ENCODE measurements at regions not wholly inside any gene's neighbourhood (a gene's known extent, or its start where the extent isn't known, plus 50 kb on each side); places are given as distances from the start of the nearest gene placed in this dataset.
A peak's percentile ranks its signal among the peaks of the same experiment; 100 is the strongest.
"Not testable (repeated sequence)": the region's sequence is repeated elsewhere in the genome, so short reads cannot be mapped to it uniquely, and the experiment has no call there.

GRCh38 chr7:94706996-94707740, 51.2 kb upstream of the SGCE start:
- DNase-seq: no peak

GRCh38 chr7:94710256-94710655, 54.3 kb upstream of the SGCE start:
- no peak for DNase-seq

GRCh38 chr7:94722360-94722759, 66.4 kb upstream of the SGCE start:
- not testable (repeated sequence) for DNase-seq

GRCh38 chr7:94728893-94729292, 73.0 kb upstream of the SGCE start:
- not testable (repeated sequence) for DNase-seq

- no peak for DNase-seq
Measured at GRCh38 chr7:94738071-94738470, 82.1 kb upstream of the SGCE start.

- DNase-seq: peak; percentile 70
Measured at GRCh38 chr7:94739180-94739579, 83.2 kb upstream of the SGCE start.

- no peak for DNase-seq
Measured at GRCh38 chr7:94740509-94740908, 84.6 kb upstream of the SGCE start.

GRCh38 chr7:94741179-94741578, 85.2 kb upstream of the SGCE start:
- DNase-seq: no peak

GRCh38 chr7:94748376-94748775, 92.4 kb upstream of the SGCE start:
- DNase-seq: no peak

GRCh38 chr7:94760446-94761100, 104.6 kb upstream of the SGCE start:
- DNase-seq: no peak

- DNase-seq: no peak
Measured at GRCh38 chr7:94761451-94761850, 105.5 kb upstream of the SGCE start.

- DNase-seq: no peak
Measured at GRCh38 chr7:94763268-94763667, 107.3 kb upstream of the SGCE start.

- no peak for DNase-seq
Measured at GRCh38 chr7:94769724-94770123, 113.8 kb upstream of the SGCE start.

- DNase-seq: no peak
Measured at GRCh38 chr7:94778711-94779459, 123.0 kb upstream of the SGCE start.

GRCh38 chr7:94779861-94780260, 123.9 kb upstream of the SGCE start:
- DNase-seq: no peak

GRCh38 chr7:94781236-94781635, 125.3 kb upstream of the SGCE start:
- no peak for DNase-seq

- DNase-seq: no peak
Measured at GRCh38 chr7:94782777-94783176, 124.6 kb upstream of the PPP1R9A start.

- DNase-seq: no peak
Measured at GRCh38 chr7:94787285-94787684, 120.1 kb upstream of the PPP1R9A start.

- not testable (repeated sequence) for DNase-seq
Measured at GRCh38 chr7:94788378-94788777, 119.0 kb upstream of the PPP1R9A start.

GRCh38 chr7:94792241-94792640, 115.2 kb upstream of the PPP1R9A start:
- DNase-seq: no peak

- not testable (repeated sequence) for DNase-seq
Measured at GRCh38 chr7:94797404-94797803, 110.0 kb upstream of the PPP1R9A start.

GRCh38 chr7:94803821-94804220, 103.6 kb upstream of the PPP1R9A start:
- no peak for DNase-seq

GRCh38 chr7:94808673-94809072, 98.7 kb upstream of the PPP1R9A start:
- not testable (repeated sequence) for DNase-seq

- no peak for DNase-seq
Measured at GRCh38 chr7:94810496-94810895, 96.9 kb upstream of the PPP1R9A start.

All from NCI-H345 (cell line).